ENCODE measurements at regions not wholly inside any gene's neighbourhood (a gene's known extent, or its start where the extent isn't known, plus 50 kb on each side); places are given as distances from the start of the nearest gene placed in this dataset.

DNA sequence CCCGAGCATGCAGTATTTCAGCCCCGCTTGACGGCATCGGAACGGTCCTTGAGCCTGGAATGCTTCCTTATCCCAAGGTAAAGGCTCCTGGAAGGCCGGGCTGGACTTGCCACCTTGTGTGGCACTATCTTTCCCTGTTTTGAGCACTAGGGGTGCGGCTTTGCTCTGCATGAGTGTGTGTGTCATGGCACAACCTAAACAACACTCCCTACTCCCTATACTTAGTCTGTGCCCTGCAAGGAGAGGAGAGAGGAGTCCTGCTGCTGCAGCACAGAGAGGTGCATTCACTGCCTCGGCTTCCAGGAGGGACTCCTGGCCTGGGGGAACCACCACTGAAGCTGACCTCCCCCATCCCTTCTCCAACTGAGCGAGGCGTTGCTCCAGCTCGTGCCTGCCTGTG is 60.4 kb upstream of the BACE2 start:
- TF ChIP-seq POLR2A (IDR thresholded peaks at IDR 0.05; ENCODE audit: low read depth, low read length) (no peak), POLR2AphosphoS5 (IDR thresholded peaks at IDR 0.05; ENCODE audit: low read depth, low read length) (no peak), TAF1 (IDR thresholded peaks at IDR 0.05; ENCODE audit: borderline replicate concordance, low read depth, low read length) (no peak)
